Lower leg skin (tissue), 3 donors: ENCODE measurements at regions not wholly inside any gene's neighbourhood (a gene's known extent, or its start where the extent isn't known, plus 50 kb on each side); places are given as distances from the start of the nearest gene placed in this dataset.

ENCODE experiments used
- POLR2A ChIP-seq, 2 donors: fragments of 450-650 bp; IDR thresholded peaks; one replicate each; pipeline ENCODE4 v1.6.1; 2016 to 2017; ENCODE audit warnings: antibody characterized with exemption in 2 of 2, mild to moderate bottlenecking in 1 of 2, moderate library complexity in 1 of 2
- TF ChIP-seq, protein P1 (sequence below), 3 donors: fragments of 450-650 bp; IDR thresholded peaks; one replicate each; pipeline ENCODE4 v1.5.1; 2016; ENCODE audit warnings: antibody characterized with exemption in 3 of 3, mild to moderate bottlenecking in 3 of 3, moderate library complexity in 2 of 3

GRCh38 chr12:38998887-38999482 is 93.6 kb upstream of the CPNE8 start:
- TF ChIP-seq, protein P1, sequence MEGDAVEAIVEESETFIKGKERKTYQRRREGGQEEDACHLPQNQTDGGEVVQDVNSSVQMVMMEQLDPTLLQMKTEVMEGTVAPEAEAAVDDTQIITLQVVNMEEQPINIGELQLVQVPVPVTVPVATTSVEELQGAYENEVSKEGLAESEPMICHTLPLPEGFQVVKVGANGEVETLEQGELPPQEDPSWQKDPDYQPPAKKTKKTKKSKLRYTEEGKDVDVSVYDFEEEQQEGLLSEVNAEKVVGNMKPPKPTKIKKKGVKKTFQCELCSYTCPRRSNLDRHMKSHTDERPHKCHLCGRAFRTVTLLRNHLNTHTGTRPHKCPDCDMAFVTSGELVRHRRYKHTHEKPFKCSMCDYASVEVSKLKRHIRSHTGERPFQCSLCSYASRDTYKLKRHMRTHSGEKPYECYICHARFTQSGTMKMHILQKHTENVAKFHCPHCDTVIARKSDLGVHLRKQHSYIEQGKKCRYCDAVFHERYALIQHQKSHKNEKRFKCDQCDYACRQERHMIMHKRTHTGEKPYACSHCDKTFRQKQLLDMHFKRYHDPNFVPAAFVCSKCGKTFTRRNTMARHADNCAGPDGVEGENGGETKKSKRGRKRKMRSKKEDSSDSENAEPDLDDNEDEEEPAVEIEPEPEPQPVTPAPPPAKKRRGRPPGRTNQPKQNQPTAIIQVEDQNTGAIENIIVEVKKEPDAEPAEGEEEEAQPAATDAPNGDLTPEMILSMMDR (IDR thresholded peaks at IDR 0.05): no peak
- TF ChIP-seq POLR2A (IDR thresholded peaks at IDR 0.05): no peak
